Vagina (tissue), 2 donors: ENCODE measurements at regions not wholly inside any gene's neighbourhood (a gene's known extent, or its start where the extent isn't known, plus 50 kb on each side); places are given as distances from the start of the nearest gene placed in this dataset.

Experiments used
- POLR2A ChIP-seq, 2 donors: fragments of 450-650 bp; IDR thresholded peaks; one replicate each; pipeline ENCODE4 v1.6.1; 2017; ENCODE audit warnings: antibody characterized with exemption in 2 of 2, mild to moderate bottlenecking in 2 of 2, moderate library complexity in 2 of 2
- TF ChIP-seq, protein P1 (sequence below), 3 experiments: fragments of 450-650 bp in 2 of 3; fragments of 200-600 bp in 1 of 3; sonication (generic) in 1 of 3; IDR thresholded peaks; one replicate each; pipeline ENCODE4 v1.5.1; 2017 to 2019; ENCODE audit warnings: antibody characterized with exemption in 3 of 3, mild to moderate bottlenecking in 2 of 3, moderate library complexity in 2 of 3

DNA sequence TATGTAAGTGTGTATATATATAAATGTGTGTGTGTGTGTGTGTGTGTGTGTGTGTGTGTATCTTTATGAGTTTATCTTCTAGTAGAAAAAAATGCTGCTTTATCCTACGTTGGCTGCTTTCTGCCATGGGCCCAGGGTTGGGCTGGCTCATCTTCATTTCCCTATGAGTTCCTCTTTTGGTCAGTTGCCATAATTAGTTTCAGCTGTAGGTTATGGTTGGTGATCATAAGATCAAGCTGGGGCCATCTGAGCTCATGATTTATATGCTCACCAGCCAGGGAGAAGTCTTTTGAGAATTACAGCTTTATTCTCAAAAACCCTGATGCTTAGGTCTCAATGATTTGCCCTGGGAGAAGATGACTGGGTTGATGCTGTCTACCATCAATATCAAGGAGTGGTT is 775.8 kb upstream of the ARPP21 start:
- TF ChIP-seq, protein P1, sequence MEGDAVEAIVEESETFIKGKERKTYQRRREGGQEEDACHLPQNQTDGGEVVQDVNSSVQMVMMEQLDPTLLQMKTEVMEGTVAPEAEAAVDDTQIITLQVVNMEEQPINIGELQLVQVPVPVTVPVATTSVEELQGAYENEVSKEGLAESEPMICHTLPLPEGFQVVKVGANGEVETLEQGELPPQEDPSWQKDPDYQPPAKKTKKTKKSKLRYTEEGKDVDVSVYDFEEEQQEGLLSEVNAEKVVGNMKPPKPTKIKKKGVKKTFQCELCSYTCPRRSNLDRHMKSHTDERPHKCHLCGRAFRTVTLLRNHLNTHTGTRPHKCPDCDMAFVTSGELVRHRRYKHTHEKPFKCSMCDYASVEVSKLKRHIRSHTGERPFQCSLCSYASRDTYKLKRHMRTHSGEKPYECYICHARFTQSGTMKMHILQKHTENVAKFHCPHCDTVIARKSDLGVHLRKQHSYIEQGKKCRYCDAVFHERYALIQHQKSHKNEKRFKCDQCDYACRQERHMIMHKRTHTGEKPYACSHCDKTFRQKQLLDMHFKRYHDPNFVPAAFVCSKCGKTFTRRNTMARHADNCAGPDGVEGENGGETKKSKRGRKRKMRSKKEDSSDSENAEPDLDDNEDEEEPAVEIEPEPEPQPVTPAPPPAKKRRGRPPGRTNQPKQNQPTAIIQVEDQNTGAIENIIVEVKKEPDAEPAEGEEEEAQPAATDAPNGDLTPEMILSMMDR (IDR thresholded peaks at IDR 0.05) = no peak
- no peak for TF ChIP-seq POLR2A (IDR thresholded peaks at IDR 0.05)
